ENCODE measurements at regions not wholly inside any gene's neighbourhood (a gene's known extent, or its start where the extent isn't known, plus 50 kb on each side); places are given as distances from the start of the nearest gene placed in this dataset.

DNA sequence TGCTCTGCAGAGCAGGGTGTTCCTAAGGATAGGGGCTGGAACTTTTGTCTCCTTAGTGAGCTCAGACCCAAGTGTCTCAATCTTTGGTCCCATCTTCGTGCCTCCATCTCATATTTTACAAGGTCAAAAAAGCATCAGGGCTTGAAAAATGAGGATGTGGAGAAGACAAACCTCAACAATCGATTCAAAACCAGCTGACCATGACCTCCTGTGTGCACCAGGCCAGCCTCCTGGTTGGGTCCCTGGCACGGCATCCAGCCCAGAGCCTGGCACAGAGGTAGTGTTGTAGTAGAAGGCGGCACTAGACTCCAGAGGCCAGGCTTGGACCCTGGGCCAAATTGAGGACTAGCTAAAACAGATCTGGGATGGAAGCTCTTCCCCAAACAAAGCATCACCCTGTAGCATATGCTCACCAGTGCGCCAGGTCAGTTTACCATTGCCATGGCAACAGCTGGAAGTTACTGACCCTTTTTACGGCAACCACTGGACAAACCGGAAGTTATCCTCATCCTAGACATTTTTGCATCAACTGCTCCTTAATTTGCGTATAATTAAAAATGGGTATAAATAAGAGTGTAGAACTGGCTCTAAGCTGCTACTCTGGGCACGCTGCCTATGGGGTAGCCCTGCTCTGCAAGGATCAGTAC lies 69.3 kb upstream of the BLCAP start:
- no peak for DNase-seq

DNA sequence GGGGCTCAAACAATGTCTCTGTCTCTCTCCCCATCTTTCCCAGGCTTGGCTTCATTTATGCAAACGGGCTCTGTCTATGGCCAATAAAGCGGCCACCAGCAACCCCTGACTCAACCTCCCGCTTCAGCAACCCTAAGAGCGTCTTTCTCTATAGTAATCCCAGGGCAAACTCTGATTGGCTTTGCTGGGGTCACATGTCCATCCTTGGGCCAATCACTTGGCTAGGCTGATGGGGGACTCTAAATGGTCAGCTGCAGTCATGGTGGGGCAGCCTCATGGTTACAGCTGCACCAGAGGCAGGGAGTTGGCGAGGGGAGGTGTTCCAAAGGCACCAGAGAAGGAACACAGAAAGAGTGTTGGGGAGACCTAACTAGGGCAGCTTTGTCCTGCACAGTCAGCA lies 68.5 kb upstream of the BLCAP start:
- no peak for DNase-seq

DNA sequence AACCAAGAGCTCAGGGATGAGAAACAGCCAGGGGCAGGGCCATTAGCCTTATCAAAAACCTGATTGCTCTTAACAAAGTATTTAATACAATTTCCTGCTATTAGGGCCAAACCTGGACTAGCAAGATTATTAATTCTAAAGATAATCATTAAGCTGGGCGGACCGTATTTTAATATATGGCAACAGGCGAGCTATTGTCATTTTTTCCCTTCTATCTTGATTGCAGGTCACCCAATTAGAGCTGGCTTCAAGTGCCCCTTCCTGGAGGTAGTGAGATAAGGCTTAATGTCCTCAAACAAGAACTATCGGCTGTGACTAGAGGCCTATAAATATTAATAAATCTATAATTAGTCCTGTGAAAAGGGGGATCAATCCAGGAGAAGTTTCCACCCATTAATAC lies 66.0 kb upstream of the BLCAP start:
- no peak for DNase-seq

DNA sequence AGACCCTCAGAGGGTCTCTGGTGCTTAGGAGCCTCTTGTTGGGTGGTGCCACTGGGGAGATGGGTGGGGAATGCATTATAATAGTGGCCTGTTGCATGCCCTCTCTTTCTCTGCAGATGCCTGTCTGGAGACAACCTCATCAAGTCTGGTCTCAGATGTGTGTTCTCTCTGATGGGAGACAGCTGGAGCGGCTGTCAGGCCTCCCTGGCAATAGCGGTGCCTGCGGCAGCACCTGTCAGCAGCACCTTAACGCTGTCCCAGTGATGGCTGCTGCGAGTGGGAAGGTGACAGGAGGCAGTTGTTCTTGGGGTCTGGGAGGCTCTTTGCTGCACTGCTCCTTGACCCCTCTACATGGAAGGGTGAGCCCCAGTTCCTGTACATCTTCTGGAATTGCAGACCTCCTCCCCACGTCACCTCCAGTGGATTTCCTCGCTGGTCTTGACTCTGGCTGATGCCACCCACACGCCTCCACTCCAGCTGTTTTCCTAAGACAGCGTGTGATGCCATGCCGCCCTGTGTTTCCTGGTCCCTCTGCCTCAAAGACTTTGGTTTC lies 63.3 kb upstream of the BLCAP start:
- no peak for DNase-seq

DNA sequence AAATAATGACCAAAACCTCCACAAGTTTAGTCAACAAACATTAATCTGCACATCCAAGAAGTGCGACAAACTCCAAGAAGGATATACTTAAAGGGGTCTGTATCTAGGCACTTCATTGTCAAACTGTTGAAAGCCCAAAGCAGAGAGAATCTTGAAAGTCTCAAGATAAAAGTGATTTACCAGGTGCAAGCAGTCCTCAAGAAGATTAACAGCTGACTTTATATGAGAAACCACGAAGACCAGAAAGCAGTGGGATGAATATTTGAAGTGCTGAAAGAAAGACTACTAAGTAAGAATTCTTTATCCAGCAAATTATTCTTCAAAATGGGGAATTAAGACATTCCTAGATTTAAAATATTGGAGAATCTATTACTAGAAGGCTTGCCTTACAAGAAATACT lies 58.4 kb upstream of the BLCAP start:
- no peak for DNase-seq

DNA sequence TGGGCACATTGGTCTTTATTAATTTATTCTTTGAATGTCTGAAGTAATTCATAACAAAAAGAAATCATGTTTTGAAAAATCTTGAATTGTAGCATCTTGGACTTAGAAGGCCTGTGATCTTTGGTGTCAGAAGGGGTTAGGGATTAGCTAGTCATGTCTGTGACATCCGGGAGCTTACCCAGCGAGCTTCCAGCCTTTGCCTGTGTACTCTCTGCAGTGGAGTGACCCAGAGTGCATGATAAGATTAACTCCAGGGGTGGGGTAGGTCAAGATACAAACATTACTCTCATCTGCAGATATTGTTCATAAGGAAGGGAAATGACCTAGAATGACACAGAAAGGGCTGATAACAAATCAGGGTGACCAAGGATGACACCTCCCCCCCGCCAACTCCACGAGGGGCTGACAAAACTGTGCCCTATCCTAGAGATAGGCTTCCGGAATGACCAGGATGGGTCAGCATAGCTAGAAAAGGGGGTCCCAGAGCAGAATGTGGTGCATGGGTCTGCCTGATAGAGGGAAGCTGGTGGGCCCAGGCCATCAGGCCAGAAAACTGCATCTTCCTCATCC lies 56.6 kb upstream of the BLCAP start:
- DNase-seq = no peak

DNA sequence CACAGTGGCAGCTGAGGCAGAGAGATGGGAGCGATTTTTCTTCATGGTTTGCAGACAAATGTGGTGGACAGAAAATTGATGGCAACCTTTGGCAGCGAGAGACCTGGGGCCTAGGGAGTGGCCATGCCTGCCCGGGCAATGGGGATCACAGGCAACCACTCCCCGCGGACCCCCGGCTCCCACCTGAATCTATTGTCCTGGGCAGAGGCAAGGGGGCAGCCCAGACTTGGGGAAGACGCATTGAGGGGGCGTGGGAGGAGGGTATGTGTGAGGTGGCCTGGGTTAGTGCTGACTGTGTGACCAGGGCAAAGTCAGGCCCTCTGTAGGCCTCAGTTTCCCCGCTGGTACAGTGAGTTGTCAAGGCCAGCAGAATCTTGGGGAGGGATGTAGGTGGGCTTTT lies 53.6 kb upstream of the BLCAP start:
- DNase-seq = no peak

DNA sequence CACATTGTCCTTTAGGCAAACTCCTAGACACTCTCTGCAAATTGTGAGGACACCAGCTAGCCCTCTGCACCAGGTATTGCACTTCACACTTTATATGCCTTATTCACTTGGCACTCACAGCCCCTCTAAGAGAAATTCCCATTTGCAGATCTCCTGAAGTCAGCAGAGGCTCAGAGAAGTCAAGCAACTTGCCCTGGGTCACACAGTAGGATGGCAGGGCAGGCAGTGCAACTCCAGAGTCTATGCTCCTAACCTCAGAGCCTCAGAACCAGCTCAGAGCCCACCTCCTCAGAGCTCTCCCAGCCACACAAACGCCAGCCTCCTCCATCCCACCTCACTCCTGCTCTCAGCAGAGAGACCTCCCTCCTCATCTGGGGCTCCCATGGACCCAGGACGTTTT lies 52.4 kb upstream of the BLCAP start:
- no peak for DNase-seq

DNA sequence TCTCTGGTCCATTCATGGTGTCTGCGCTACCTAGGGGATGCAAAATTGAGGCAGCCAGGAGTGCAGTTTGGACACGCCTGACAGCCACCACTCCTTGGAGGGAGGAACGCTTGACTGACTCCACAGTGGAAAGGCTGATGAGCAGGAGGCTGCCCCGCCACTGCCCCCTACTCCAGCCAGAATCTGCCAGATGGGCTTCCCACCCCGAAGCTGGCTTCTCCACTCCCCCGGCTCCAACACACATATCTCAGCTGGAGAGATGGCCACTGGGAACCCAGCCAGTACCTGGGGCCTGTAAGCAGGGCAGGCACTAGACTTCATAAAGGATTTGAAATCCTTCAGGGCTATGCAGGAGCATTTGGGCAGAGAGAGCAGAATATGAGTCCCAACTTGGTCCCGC lies 51.4 kb upstream of the BLCAP start:
- no peak for DNase-seq

DNA sequence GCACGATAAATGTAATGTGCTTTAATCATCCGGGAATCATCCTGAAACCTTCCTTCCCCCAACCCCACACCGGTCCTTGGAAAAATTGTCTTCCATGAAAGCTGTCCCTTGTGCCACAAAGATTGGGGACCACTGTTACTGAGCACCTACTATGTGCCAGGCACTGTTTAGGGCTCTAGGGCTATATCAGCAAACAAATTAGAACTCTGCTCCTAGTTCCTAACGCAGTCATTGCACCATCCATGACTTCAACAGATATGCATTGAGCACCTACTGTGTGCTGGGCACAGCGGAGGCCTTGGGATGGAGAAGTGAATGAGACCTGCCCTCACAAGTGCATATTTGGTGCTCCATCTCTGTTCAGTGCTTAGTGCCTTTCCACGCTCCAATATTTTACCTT lies 50.3 kb upstream of the BLCAP start:
- DNase-seq = no peak
